ENCODE measurements at regions not wholly inside any gene's neighbourhood (a gene's known extent, or its start where the extent isn't known, plus 50 kb on each side); places are given as distances from the start of the nearest gene placed in this dataset.

- no peak for TF ChIP-seq PATZ1 (tag by site-specific recombination; IDR thresholded peaks at IDR 0.05)
- TF ChIP-seq ZNF302 (tag by site-specific recombination; IDR thresholded peaks at IDR 0.05; ENCODE audit: low read depth): no peak
- TF ChIP-seq ZNF19 (tag by site-specific recombination; IDR thresholded peaks at IDR 0.05; ENCODE audit: low read depth): no peak
- no peak for TF ChIP-seq ZNF2 (tag by site-specific recombination; IDR thresholded peaks at IDR 0.05)
- TF ChIP-seq ZNF837 (tag by site-specific recombination; IDR thresholded peaks at IDR 0.05): no peak
- no peak for TF ChIP-seq ZNF211 (tag by site-specific recombination; IDR thresholded peaks at IDR 0.05; ENCODE audit: low read depth)
- no peak for TF ChIP-seq ZNF112 (tag by site-specific recombination; IDR thresholded peaks at IDR 0.05)
Observed at GRCh38 chr6:133761706-133762105, 127.2 kb upstream of the TCF21 start (continued).

GRCh38 chr6:133764008-133764753, 124.7 kb upstream of the TCF21 start:
- Histone ChIP-seq H3K36me3 (ENCODE audit: control insufficient read depth in 2 of 2, insufficient read depth in 1 of 2, low read length in 2 of 2) (no peaks in the 10 kb centered on the region), H3K4me1 (ENCODE audit: control insufficient read depth, insufficient read depth, low read length) (peaks cover 10% of the 10 kb centered on the region; the same call in 1 of the 2 replicates), H3K9me3 (ENCODE audit: control insufficient read depth, insufficient read depth, low read depth, low read length) (no peaks in the 10 kb centered on the region), H3K27ac (ENCODE audit: extremely low read depth, low read depth, low read length) (no peak overlapping the region), H3K4me3 (ENCODE audit: low read depth, low read length) (no peak overlapping the region)
- TF ChIP-seq ZNF341 (tag by site-specific recombination; IDR thresholded peaks at IDR 0.05; ENCODE audit: low read depth) (peak; percentile 72), ZSCAN16 (tag by site-specific recombination; IDR thresholded peaks at IDR 0.05) (no peak), YY2 (tag by site-specific recombination; IDR thresholded peaks at IDR 0.05) (no peak), ZNF366 (tag by site-specific recombination; conservative IDR thresholded peaks at IDR 0.05) (peak; percentile 26; the same call in 1 of the 2 replicates), ZNF398 (tag by site-specific recombination; IDR thresholded peaks at IDR 0.05) (no peak), ZBTB11 (tag by site-specific recombination; conservative IDR thresholded peaks at IDR 0.05; ENCODE audit: low read depth) (no peak), INSM2 (tag by site-specific recombination; IDR thresholded peaks at IDR 0.05) (no peak)
- CTCF ChIA-PET: interaction anchor here (0.5 to 0.6 kb wide), 2 partner anchors 13 to 196 kb away, joined by 3 read pairs; no protein-coding TSS in a partner anchor
- POLR2A ChIA-PET: interaction anchor here (0.6 kb wide), 1 partner anchor 11 kb away, joined by 3 read pairs; no protein-coding TSS in a partner anchor

Measured in HEK293 (cell line).